Ecto neural progenitor cell (in vitro differentiated cells): ENCODE measurements at regions not wholly inside any gene's neighbourhood (a gene's known extent, or its start where the extent isn't known, plus 50 kb on each side); places are given as distances from the start of the nearest gene placed in this dataset.

Source experiments
- DNase-seq: peaks from one replicate; pipeline ENCODE4 v3.0.0-alpha.2; 2018; ENCODE audit warnings: low spot score

DNA sequence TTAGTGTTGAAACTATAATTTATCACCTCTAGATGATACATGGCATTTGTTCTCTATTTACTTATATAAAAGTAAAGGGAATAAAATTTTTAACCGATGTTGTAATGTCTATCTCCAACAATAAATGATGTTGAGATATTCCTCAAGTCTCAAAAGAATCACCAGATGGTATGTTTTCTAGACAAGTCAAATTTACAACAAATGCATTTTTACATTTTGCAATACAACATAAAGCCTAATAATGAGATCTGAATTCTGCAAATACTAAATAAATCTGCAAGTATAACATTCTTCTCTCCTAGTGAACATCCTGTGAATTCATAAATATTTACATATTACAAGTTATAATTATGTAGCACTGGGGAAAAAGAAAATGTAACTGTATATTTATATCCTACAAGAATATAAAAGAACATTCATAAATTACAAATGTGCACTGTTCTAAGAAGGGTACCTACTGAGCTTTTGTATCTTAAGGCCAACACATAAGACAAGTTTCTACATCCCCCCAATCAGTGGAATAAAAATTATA, 1504.4 kb upstream of the ZEB2 start:
- no peak for DNase-seq

DNA sequence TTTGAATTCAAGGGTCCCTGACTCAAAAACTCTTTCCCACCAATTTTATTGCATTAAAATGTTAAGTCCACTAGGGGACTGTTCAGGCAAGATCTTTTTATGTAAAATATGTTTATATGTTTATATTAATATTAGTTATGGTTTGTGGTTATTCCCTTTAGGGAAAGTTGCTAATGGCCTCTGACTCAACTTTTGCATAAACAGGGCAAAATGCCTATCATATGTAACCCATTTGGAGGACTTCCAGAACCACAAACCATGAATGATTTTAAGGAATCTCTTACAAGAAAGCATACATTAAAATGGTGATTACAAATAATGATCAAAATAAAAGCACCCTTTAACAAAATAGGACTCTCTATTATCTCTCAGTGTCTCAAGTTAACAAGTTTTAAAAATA, 1484.5 kb upstream of the ZEB2 start:
- no peak for DNase-seq

DNA sequence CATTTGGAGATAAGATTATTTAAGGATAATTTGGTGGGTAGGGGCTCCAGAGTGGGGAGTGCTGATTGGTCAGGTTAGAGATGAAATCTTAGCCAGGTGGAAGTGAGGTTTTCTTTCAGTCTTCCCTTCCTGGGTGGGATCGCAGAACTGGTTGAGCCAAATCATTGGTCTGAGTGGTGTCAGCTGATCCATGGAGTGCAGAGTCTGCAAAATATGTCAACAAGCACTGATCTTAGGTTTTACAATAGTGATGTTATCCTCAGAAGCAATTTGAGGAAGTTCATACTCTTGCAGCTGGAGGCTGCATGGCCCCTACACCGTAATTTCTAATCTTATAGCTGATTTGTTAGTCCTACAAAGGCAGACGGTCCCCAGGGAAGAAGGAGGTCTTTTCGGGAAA, 1483.4 kb upstream of the ZEB2 start:
- no peak for DNase-seq

DNA sequence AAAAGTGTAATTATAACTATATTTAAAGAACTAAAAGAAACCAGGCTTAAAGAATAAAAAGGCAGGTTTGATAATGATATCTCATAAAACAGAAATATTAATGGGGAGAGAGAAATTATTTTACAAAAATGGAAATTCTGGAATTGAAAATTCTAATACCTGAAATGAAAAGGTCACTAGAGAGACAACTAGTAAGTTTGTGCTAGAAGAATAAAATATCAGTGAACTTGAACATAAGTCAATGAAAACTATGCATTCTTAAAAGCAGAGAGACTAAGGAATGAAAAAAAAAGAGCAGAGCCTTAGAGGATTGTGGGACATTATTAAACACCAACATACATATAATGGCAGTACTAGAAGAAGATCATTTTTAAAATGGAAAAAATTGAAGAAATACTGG, 1475.0 kb upstream of the ZEB2 start:
- DNase-seq = no peak

DNA sequence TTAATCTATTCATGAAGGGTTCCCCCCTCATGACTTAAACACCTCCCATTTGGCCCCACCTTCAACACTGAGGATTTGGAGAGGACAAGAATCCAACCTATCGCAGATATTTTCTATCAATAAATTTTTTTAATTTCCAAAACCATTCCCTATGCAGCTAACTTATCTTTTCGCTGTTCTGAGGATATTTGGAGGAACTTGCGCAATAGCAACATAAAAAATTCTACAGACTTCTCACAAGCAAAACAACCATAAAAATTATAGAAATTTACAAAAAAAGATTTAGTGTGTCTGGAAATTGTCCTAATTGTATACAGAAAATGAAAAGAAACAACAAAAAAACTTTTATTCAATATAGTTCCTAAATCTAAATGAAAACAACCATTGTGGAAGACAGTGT, 1472.7 kb upstream of the ZEB2 start:
- DNase-seq = no peak

DNA sequence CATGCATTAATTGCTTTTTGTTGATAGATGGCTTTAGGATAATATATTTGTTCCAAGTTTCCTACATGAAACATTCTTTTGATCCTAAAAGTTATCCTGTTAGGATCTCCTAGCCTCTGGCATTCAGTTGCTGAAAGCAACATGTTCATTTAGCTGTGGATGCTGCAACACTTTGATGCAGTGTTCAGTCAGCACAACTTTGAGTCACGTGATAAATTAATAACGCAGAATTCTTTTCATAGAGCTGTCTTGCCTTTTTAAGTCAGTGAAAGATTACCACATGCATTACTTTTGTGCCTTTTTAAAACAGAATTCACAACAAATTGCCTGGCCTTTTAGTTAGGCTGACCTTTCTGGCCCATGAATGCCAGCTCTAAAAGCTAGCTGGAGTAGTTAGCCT, 1467.9 kb upstream of the ZEB2 start:
- no peak for DNase-seq

DNA sequence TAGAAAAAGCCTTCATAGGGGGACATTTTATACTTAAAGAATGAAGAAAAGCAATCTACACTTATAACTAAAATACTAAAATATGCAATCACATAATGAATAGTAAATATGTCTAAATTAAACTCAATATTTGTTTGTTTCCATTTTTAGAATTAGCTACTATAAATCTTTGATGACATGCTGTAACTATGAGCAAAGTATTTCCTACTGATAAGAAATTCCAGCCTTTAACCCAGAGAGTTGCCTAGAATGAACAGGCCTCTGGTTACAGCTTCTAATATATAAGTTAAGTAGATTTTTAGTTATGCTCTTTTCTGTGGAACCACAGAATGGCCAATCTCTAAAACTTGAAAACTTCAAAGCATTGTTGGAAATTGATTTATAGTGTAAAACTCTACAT, 1465.6 kb upstream of the ZEB2 start:
- no peak for DNase-seq

DNA sequence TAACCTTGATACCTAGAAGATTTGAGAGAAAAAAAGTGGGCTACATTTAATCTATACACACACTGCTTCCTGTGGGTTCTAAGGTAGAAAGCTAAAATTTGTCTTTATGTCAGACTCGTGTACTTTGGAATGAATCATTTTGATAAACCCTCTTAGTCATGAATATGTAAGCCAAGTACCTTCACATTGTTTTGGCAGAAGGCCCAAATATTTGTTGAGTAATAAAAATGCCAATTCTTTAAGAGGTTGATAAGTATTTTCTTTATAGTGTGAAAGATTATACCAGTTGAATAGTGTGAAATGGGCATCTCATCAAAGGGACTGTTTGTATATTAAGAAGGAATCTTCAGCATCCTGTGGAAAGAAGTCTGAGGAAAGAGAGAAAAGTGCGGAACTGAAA, 1464.7 kb upstream of the ZEB2 start:
- no peak for DNase-seq

DNA sequence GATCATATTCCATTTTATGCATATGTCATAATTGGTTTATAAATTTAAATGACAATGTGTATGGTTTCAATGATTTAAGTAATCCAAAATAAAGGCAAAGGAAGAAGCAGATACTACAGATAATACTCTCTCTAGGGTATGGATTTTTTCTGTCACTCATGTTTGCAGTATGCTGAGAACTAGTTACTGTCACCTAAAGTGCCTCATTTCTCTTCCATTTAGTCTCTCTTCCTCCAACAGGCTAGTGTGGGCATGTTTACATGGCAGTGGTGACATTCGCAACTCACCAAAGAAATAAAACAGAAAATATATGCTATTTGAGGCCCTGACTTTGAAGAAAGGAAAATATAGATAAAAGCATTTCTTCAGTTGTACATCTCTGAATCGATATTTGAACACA, 1460.4 kb upstream of the ZEB2 start:
- DNase-seq = no peak

DNA sequence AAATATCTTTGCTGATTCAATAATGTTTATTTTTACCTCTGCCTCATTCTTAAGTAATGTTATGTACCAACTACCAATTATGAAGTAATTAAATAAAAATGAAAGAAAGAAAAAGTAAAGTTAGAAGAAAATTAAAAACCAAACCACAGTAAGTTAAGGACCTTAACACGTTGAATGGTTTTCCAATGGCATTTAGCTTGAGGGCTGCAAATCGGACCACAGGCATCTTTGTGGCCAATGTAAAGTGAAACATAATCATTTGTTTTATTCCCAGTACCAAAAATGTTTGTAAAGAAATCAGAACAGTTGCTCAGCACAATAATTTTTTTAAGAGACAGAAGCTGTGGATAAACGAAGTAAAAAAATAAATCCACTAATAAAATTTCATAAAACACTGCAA, 1455.5 kb upstream of the ZEB2 start:
- DNase-seq = no peak

DNA sequence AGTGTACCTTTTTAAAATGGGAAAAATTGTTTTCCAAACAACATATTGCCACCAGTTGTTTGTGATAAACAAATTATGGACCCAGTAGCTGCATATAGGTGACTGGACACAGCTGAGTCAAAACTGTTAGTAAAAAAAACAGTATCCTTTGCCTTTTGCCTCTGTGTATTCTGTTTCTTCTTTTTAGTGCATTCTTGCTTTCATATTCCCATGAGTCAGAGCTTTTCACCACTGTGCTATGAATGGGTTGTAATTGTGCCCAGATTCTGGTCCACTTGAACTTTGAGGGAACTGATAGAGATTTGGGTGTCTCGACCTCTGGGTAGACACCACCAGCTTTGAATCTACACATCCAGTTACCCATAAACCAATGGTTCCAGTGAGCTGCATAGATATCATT, 1441.9 kb upstream of the ZEB2 start:
- no peak for DNase-seq

DNA sequence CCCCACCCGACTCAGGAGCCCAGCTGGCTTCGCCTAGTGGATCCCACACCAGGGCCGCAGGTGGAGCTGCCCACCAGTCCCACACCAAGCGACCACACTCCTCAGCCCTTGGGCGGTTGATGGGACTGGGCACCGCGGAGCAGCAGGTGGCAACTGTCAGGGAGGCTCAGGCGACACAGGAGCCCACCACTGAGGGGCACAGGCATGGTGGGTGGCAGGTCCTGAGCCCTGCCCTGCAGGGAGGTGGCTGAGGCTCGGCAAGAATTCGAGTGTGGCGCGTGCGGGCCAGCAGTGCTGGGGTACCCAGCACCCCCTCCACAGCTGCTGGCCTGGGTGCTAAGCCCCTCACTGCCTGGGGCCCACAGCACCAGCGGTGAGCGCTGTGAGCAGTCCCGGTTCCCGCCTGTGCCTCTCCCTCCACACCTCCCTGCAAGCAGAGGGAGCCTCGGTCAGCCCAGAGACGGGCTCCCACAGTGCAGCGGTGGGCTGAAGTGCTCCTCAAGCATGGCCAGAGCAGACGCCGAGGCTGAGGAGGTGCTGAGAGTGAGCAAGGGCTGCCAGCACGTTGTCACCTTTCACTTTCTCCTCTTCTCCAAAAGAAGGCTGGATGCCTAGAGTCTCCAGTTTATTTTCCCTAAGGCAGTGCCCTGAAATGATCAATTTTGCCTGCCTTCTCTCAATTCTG, 1440.7 kb upstream of the ZEB2 start:
- no peak for DNase-seq

DNA sequence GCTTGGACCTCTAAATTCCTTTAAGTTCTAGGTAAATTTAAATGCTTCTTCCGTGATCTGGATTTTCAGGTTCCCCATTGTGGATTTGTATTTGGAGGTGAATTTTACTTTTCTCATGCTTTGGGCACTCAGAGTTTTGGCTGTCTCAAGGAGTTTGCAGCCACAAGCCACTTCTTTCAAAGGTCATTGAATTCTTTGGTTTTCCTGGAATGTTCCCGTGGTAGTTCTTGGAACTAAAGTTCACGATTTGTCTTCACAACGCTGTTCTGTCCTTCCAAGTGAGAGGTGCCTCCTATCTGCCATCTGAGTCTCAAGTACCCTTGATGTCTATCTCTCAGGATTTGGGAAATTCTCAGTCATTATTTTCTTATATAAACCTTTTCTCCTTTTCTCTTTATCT, 1438.7 kb upstream of the ZEB2 start:
- DNase-seq = no peak

DNA sequence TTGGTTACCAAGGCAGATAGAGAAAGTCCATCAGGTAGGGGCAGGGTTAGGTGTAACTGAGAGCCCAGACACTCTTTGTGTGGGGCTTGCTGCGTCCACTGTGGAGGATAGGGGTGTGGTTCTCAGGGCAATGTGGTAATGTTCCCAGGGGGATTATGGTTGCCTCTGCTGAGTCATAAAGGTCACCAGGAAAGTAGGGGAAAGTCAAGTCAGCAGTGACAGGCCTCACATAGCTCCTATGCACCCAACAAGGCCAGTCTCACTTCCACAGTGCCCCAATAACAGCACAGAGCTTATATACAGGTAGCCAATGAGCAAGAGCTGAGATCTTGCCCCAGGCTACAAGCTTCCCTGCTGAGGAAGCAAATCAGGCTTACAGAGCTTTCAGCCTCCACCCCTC, 1438.0 kb upstream of the ZEB2 start:
- no peak for DNase-seq

DNA sequence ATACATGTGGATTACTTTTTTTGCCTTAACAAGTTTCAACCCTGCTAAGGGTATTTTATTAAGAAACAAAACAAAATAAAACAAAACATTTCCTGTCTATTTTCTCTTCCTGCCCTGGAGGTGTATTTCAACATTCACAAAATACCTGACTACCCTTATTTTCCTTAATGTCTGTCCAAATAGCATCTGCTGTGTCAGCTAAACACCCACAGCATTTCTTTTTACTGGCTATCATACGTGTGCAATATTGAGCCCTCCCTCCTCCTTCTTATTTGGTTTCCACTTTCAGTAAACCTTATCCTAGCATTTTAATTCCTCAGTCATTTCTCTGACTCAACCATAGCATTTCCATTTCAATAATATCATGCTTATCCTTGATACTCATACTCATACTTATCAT, 1420.0 kb upstream of the ZEB2 start:
- DNase-seq = no peak

DNA sequence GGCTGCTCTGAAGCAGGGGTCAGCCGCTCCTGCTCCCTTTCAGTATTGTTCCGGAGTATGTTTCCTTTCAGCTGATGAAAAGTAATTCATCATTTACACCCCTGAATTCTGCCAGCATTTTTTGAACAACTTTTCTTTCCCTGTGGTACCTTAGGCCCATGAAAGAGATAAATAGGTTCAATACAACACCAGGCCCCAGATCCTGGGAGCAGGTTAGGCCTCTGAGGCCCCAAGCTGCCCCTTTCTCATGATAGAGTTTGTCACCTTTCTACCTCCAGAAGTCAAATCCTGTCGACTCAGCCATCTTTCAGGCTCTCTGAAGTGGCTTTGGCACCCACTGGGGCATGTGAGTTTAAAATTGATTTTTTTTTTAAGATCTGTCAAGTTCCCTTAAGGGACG, 1415.1 kb upstream of the ZEB2 start:
- peak; percentile 46 for DNase-seq

DNA sequence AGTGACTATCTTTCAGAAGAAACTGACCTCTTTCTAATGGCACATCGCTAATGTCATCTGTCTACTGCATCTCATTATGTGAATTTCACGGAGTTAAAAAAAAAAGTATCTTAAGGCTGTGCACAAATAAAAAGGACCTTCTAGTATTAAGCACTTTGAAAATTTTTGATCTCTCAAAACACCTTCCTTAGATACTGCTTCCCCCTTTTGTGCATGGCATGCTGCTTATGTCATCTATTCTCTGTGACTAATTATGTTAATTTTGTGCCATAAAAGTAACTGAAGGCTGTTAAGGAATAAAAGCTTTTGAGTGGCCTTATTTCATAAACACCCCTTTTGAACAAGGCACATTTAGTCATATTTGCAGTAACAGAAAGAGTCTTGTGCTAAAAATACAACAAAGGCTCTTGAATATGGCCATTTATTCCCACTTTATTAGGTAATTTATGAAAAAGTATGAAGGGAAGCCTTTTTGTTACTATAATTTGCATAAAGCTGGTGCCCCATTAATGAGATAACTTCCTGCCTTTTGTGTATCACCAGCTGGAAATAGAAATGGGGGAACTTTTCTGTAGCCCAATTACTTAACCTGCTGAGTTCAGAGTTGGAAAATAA, 1412.0 kb upstream of the ZEB2 start:
- DNase-seq = no peak

DNA sequence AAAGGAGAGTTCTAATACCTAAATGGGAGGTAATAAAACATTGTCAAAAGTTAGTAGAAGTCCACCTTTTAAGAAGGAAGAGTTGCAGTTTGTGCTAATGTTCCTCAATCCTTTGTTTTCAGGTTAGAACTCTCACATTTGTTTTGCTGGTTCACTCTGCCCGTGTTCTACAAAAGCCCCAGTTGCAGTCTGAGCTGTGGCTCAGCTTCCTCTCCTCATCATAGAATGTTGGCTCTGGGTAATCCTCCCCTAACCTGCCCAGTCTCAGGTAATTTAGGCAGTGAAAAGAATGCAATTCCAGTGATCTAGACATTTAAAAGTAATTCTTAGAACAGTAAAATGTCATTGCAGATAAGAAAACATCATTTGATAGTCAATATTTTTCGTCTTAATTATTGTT, 1410.4 kb upstream of the ZEB2 start:
- no peak for DNase-seq

DNA sequence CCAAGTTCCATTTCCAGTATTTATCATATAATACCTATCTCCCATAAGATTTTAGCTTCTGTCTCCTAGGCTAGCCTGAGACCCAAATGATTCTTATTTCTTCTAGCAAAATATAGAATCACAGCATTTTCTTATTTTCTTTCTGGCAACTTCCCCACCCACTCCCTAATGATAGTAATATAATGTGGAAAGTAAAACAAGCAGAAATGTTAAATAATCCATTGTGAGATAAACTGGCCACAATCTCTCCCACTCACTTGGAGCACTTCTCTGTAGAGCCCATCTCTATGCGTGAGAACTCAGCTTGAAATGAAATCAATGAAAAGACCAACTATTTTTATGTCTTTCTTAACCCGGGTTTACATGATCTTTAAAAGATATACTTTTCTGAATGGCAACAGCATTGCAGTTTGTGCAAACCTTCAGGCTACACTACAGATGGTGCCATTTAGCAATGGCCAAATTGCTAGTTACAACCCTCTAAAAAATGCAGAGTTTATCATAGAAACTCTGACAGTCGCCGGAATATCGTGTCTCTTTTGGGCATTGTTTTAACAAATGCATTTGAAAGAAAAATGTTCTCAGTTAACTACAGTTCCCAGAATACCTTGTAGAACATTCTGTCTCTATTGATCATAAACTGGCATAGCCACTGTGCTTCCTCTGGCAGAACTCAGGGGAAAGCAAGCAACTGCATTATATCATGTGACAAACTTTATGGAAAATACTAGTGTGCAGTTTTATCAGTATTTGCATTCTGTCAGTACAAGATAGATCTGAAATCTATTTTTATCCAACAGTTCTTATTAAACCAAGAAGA, 1407.4 kb upstream of the ZEB2 start:
- no peak for DNase-seq

DNA sequence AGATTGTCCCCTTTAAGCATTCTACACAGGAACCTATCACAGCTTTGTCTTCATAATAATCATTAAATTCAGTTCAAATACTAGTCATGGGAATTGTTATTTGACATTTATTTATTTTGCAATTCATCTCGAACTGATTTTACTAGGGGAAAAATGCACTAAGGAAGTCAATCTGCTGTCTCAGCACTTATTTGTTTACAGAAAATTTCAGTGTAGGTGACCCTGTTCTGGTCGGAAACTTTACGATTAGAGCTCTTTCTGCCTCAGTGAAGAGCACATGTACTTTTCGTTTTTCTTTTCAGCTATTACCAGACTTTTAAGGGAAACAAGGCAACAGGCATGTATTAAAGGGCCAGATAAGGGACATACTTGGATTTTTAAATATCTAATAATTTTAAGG, 1405.7 kb upstream of the ZEB2 start:
- DNase-seq = no peak

DNA sequence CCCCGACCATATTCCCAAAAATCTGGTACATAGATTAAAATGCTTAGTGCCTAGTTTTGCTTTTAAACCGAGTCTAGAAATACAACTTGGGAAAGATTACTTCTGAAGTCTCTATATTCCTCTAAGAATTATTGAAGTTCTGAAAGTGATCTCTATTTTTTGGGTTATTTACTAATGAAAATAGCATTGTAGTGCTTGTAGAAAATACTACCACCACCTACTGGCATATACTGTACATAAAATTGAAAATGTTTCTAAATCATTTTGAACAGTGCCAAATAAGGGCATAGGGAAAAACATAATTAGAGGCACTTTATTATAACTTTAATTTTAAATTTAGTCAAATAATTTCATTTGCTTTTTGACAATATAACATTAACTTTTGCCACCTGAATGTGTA, 1399.6 kb upstream of the ZEB2 start:
- DNase-seq = no peak

DNA sequence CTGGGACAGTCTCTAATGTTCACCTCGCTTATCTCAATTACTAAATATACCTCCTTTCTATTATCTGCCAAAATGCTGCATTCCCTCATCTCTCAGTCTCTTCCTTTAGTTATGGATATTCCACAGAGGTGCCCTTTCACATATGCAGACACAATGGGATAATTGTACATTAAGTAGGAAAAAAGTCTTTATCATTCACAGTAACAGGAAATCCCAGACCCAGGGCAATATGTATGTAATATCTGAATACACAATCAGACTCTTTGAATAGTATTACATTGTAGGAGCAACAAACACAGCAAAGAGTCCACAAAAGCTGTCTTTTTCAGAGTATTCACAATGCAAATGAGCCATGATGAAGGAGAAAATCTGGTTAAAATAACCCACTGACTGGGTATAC, 1399.0 kb upstream of the ZEB2 start:
- DNase-seq = no peak

DNA sequence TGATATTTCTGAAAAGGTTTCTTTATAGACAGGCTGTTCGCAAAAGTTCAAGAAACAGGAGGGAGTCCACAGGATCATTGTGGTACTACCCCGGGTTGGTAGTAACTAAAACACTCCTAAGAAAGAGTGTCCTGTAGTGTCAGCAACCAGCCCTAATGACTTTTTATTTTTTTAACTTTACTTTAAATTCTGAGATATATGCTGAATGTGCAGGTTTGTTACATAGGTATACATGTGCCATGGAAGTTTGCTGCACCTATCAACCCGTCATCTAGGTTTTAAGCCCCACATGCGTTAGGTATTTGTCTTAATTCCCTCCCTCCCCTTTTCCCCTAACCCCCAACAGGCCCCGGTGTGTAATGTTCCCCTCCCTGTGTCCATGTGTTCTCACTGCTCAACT, 1396.9 kb upstream of the ZEB2 start:
- no peak for DNase-seq
